B cell (primary cell): ENCODE measurements at regions not wholly inside any gene's neighbourhood (a gene's known extent, or its start where the extent isn't known, plus 50 kb on each side); places are given as distances from the start of the nearest gene placed in this dataset.

ENCODE experiments used
- EZH2 ChIP-seq: IDR thresholded peaks from 2 replicates; pipeline ENCODE4 v1.6.1; 2012; ENCODE audit warnings: borderline replicate concordance, low read depth, mild to moderate bottlenecking, moderate library complexity, low read length; ENCODE audit not compliant: insufficient read depth, poor library complexity, severe bottlenecking
- TF ChIP-seq, protein P1 (sequence below): fragments of 200-600 bp; IDR thresholded peaks from one replicate; pipeline ENCODE4 v1.8.0; 2022; ENCODE audit warnings: antibody characterized with exemption, mild to moderate bottlenecking

DNA sequence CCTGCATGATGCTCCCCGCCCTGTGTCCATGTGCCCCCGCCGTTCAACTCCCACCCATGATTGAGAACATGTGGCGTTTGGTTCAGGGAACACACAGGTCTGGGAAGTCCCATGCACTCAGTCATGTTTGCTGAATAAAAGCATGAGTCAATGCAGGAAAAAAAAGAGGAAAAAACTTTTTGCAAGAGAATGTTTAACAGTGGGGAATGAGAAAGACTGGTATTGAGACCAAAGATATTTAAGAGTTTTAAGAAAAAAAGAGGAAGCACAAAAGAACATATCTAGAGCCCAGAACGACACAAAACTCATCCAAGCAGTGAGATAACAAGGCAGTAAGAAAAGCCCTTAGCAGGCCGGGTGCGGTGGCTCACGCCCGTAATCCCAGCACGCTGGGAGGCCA lies 279.2 kb upstream of the THSD7B start:
- TF ChIP-seq, protein P1, sequence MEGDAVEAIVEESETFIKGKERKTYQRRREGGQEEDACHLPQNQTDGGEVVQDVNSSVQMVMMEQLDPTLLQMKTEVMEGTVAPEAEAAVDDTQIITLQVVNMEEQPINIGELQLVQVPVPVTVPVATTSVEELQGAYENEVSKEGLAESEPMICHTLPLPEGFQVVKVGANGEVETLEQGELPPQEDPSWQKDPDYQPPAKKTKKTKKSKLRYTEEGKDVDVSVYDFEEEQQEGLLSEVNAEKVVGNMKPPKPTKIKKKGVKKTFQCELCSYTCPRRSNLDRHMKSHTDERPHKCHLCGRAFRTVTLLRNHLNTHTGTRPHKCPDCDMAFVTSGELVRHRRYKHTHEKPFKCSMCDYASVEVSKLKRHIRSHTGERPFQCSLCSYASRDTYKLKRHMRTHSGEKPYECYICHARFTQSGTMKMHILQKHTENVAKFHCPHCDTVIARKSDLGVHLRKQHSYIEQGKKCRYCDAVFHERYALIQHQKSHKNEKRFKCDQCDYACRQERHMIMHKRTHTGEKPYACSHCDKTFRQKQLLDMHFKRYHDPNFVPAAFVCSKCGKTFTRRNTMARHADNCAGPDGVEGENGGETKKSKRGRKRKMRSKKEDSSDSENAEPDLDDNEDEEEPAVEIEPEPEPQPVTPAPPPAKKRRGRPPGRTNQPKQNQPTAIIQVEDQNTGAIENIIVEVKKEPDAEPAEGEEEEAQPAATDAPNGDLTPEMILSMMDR: no peak
- no peak for TF ChIP-seq EZH2
